HG02840 (cell line): ENCODE measurements at regions not wholly inside any gene's neighbourhood (a gene's known extent, or its start where the extent isn't known, plus 50 kb on each side); places are given as distances from the start of the nearest gene placed in this dataset.
"Not testable (repeated sequence)": the region's sequence is repeated elsewhere in the genome, so short reads cannot be mapped to it uniquely, and the experiment has no call there.

ENCODE experiments used
- ATAC-seq: cut with Tn5 transposase; IDR thresholded peaks from one replicate; pipeline ENCODE4 v1.9.1; 2021; ENCODE audit warnings: mild to moderate bottlenecking, moderate library complexity, moderate number of reproducible peaks; ENCODE audit not compliant: unreplicated experiment, low FRiP score

- ATAC-seq = no peak
These were observed 305.1 kb upstream of the ANXA10 start for GRCh38 chr4:167787231-167787630.

- ATAC-seq = no peak
These were observed 289.7 kb upstream of the ANXA10 start for GRCh38 chr4:167802463-167803212.

GRCh38 chr4:167811958-167812357, 280.4 kb upstream of the ANXA10 start:
- ATAC-seq = no peak

- no peak for ATAC-seq
These were observed 266.1 kb upstream of the ANXA10 start for GRCh38 chr4:167826281-167826680.

GRCh38 chr4:167831855-167832254, 260.5 kb upstream of the ANXA10 start:
- ATAC-seq = no peak

GRCh38 chr4:167838686-167839085, 253.7 kb upstream of the ANXA10 start:
- ATAC-seq = no peak

GRCh38 chr4:167842487-167842886, 249.8 kb upstream of the ANXA10 start:
- ATAC-seq = no peak

GRCh38 chr4:167854881-167855280, 237.5 kb upstream of the ANXA10 start:
- ATAC-seq = no peak

- ATAC-seq = not testable (repeated sequence)
These were observed 234.2 kb upstream of the ANXA10 start for GRCh38 chr4:167858127-167858526.

GRCh38 chr4:167867191-167867590, 225.1 kb upstream of the ANXA10 start:
- no peak for ATAC-seq

GRCh38 chr4:167868163-167868562, 224.2 kb upstream of the ANXA10 start:
- no peak for ATAC-seq

- ATAC-seq = no peak
These were observed 218.8 kb upstream of the ANXA10 start for GRCh38 chr4:167873496-167873895.

GRCh38 chr4:167876091-167876490, 216.2 kb upstream of the ANXA10 start:
- ATAC-seq = not testable (repeated sequence)

GRCh38 chr4:167877826-167878225, 214.5 kb upstream of the ANXA10 start:
- not testable (repeated sequence) for ATAC-seq

- no peak for ATAC-seq
These were observed 209.1 kb upstream of the ANXA10 start for GRCh38 chr4:167883266-167883665.

GRCh38 chr4:167885071-167885470, 207.3 kb upstream of the ANXA10 start:
- no peak for ATAC-seq

- no peak for ATAC-seq
These were observed 206.5 kb upstream of the ANXA10 start for GRCh38 chr4:167885872-167886271.

GRCh38 chr4:167887726-167888125, 204.6 kb upstream of the ANXA10 start:
- no peak for ATAC-seq

- no peak for ATAC-seq
These were observed 202.1 kb upstream of the ANXA10 start for GRCh38 chr4:167890226-167890625.

- no peak for ATAC-seq
These were observed 198.8 kb upstream of the ANXA10 start for GRCh38 chr4:167893531-167893930.

GRCh38 chr4:167896260-167896659, 196.1 kb upstream of the ANXA10 start:
- not testable (repeated sequence) for ATAC-seq

- no peak for ATAC-seq
These were observed 195.2 kb upstream of the ANXA10 start for GRCh38 chr4:167897116-167897515.
